ENCODE measurements at regions not wholly inside any gene's neighbourhood (a gene's known extent, or its start where the extent isn't known, plus 50 kb on each side); places are given as distances from the start of the nearest gene placed in this dataset.

DNA sequence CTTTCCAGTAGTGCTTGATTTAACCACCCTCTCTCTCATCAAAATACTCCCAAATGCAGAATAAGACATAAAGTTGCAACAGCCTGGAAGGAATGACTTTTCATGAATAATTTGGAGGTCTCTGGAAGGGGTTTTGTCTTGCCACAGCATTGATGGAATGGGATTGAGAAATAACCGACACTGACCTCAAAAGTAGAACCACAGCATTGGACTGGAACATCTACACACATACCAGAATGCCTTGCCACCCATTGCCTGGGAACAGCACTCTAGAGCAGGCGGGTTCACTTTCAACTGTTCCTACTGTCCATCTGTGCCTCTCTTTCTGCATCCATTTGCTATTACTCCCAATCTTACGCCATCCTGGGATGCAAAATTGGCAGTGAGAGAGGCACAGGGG is 149.1 kb upstream of the USP24 start:
- Mint-ChIP-seq H3K36me3 (ENCODE audit: unreplicated experiment) (no peaks in the 10 kb centered on the region), H3K4me3 (ENCODE audit: unreplicated experiment) (no peak overlapping the region), H3K27ac (ENCODE audit: unreplicated experiment) (no peak overlapping the region), H3K9me3 (ENCODE audit: unreplicated experiment) (peaks cover 2% of the 10 kb centered on the region), H3K4me1 (ENCODE audit: low read depth, unreplicated experiment) (no peaks in the 10 kb centered on the region), H3K27me3 (ENCODE audit: unreplicated experiment) (no peaks in the 10 kb centered on the region)
- TF ChIP-seq, protein P1, sequence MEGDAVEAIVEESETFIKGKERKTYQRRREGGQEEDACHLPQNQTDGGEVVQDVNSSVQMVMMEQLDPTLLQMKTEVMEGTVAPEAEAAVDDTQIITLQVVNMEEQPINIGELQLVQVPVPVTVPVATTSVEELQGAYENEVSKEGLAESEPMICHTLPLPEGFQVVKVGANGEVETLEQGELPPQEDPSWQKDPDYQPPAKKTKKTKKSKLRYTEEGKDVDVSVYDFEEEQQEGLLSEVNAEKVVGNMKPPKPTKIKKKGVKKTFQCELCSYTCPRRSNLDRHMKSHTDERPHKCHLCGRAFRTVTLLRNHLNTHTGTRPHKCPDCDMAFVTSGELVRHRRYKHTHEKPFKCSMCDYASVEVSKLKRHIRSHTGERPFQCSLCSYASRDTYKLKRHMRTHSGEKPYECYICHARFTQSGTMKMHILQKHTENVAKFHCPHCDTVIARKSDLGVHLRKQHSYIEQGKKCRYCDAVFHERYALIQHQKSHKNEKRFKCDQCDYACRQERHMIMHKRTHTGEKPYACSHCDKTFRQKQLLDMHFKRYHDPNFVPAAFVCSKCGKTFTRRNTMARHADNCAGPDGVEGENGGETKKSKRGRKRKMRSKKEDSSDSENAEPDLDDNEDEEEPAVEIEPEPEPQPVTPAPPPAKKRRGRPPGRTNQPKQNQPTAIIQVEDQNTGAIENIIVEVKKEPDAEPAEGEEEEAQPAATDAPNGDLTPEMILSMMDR (IDR thresholded peaks at IDR 0.05; ENCODE audit: partially characterized antibody, unreplicated experiment), result no peak
- DNase-seq, result no peak

DNA sequence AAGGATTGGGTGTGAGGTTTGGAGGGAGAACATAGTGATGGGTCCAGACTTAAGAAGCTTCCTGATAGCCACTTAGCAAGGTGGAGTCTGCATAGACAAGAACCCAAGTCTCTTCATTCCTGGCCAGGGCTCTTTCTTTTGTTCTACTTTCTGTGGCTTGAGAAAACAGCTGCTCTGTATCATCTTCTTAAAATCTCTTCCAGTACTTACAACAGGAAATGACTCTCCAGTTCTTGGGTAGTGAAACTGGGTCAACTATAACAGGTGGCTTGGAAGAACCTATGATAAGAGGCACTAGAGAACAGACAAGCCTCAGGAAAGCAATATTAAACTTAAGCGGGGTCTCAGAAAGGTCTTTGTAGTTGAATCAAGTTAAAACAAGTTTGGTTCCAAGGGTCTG is 148.1 kb upstream of the USP24 start:
- H3K27ac Mint-ChIP-seq (ENCODE audit: unreplicated experiment), result no peak overlapping the region
- no peaks in the 10 kb centered on the region for H3K27me3 Mint-ChIP-seq (ENCODE audit: unreplicated experiment)
- H3K9me3 Mint-ChIP-seq (ENCODE audit: unreplicated experiment), result peaks cover 2% of the 10 kb centered on the region
- DNase-seq, result no peak
- H3K36me3 Mint-ChIP-seq (ENCODE audit: unreplicated experiment), result no peaks in the 10 kb centered on the region
- H3K4me3 Mint-ChIP-seq (ENCODE audit: unreplicated experiment), result no peak overlapping the region
- H3K4me1 Mint-ChIP-seq (ENCODE audit: low read depth, unreplicated experiment), result no peaks in the 10 kb centered on the region
- TF ChIP-seq, protein P1 (IDR thresholded peaks at IDR 0.05; ENCODE audit: partially characterized antibody, unreplicated experiment), result no peak

DNA sequence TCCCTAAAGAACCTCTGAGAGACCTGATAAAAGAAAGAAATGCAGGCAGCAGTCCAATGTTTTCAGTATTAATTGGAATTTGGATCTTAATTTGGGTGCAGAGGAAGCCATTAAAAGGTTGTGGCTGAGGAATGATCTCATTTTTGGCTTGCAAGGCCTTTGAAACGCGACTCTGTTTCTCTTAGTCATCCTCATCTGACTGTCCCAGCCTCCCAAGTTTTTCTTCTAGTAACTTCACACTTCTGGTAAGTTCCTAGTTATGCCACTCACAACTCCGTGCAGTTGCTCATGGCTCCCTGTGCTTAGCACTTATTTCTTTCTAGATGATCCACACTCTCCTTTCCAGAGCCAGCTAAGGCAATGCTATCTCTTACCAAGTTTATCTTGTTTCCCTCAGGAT is 147.4 kb upstream of the USP24 start:
- no peak overlapping the region for H3K27ac Mint-ChIP-seq (ENCODE audit: unreplicated experiment)

DNA sequence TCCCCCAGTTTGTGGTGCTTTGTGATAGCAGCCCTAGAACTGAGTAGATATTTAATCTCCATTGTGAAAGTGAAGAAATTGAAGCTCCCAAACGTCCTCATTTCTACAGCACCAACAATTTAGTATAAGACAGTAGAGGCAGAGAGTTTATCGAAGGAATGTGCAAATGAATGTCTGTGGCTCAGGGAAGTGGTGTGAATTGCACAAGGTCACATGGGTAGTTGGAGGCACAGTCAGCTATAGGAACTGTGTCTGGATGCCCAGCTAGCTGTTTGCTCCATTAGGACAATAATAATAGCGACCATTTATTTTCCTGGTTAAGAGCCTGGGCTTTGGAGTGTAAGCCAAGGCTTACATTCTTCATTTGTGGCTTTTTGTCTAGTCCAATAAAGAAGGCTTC is 144.4 kb upstream of the USP24 start:
- Mint-ChIP-seq H3K4me3 (ENCODE audit: unreplicated experiment) (no peak overlapping the region), H3K4me1 (ENCODE audit: low read depth, unreplicated experiment) (peaks cover 7% of the 10 kb centered on the region)
- TF ChIP-seq, protein P1 (IDR thresholded peaks at IDR 0.05; ENCODE audit: partially characterized antibody, unreplicated experiment), result no peak

More for the DNA sequence above, 147.4 kb upstream of the USP24 start:
- H3K9me3 Mint-ChIP-seq (ENCODE audit: unreplicated experiment), result no peaks in the 10 kb centered on the region
- TF ChIP-seq, protein P1 (IDR thresholded peaks at IDR 0.05; ENCODE audit: partially characterized antibody, unreplicated experiment), result no peak
- DNase-seq, result no peak
- H3K27me3 Mint-ChIP-seq (ENCODE audit: unreplicated experiment), result no peaks in the 10 kb centered on the region
- no peaks in the 10 kb centered on the region for H3K4me1 Mint-ChIP-seq (ENCODE audit: low read depth, unreplicated experiment)
- H3K36me3 Mint-ChIP-seq (ENCODE audit: unreplicated experiment), result no peaks in the 10 kb centered on the region
- no peak overlapping the region for H3K4me3 Mint-ChIP-seq (ENCODE audit: unreplicated experiment)

DNA sequence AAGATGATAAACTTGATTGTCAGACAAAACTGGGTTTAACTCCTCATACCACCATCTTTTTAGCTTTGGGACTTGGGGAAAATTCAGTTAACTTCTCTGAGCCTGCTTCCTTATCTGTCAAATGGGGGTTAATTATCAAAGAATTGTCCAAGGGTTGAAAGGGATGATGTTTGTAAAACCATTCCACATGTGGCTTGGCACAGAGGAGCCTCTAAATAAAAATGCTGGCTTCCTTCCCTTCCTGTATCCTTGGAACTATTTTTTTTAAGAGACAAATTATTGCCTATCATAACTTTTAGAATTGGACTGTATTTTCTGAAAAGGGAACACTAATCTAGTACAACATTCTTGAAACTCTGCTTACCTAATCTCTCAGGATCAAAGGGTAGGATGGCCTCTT is 143.4 kb upstream of the USP24 start:
- TF ChIP-seq, protein P1 (IDR thresholded peaks at IDR 0.05; ENCODE audit: partially characterized antibody, unreplicated experiment), result no peak
- DNase-seq, result no peak
- H3K4me1 Mint-ChIP-seq (ENCODE audit: low read depth, unreplicated experiment), result peaks cover 9% of the 10 kb centered on the region
- H3K27me3 Mint-ChIP-seq (ENCODE audit: unreplicated experiment), result no peaks in the 10 kb centered on the region
- no peak overlapping the region for H3K27ac Mint-ChIP-seq (ENCODE audit: unreplicated experiment)
- H3K9me3 Mint-ChIP-seq (ENCODE audit: unreplicated experiment), result no peaks in the 10 kb centered on the region
- H3K4me3 Mint-ChIP-seq (ENCODE audit: unreplicated experiment), result no peak overlapping the region
- H3K36me3 Mint-ChIP-seq (ENCODE audit: unreplicated experiment), result no peaks in the 10 kb centered on the region

More for the DNA sequence above, 144.4 kb upstream of the USP24 start:
- H3K27me3 Mint-ChIP-seq (ENCODE audit: unreplicated experiment), result no peaks in the 10 kb centered on the region
- H3K9me3 Mint-ChIP-seq (ENCODE audit: unreplicated experiment), result no peaks in the 10 kb centered on the region
- H3K36me3 Mint-ChIP-seq (ENCODE audit: unreplicated experiment), result no peaks in the 10 kb centered on the region
- no peak overlapping the region for H3K27ac Mint-ChIP-seq (ENCODE audit: unreplicated experiment)
- DNase-seq, result no peak

All from glutamatergic neuron (in vitro differentiated cells).